ENCODE measurements at regions not wholly inside any gene's neighbourhood (a gene's known extent, or its start where the extent isn't known, plus 50 kb on each side); places are given as distances from the start of the nearest gene placed in this dataset.

- H3K9me3 ChIP-seq (ENCODE audit: control insufficient read depth in 2 of 2, insufficient read depth in 1 of 2, low read length in 1 of 2), result no peaks in the 10 kb centered on the region
- no peak overlapping the region for H3K27ac ChIP-seq (ENCODE audit: low read depth in 1 of 2, low read length in 1 of 2)
- no peaks in the 10 kb centered on the region for H3K27me3 ChIP-seq (ENCODE audit: control insufficient read depth in 2 of 2, insufficient read depth in 1 of 2, low read length in 1 of 2)
- H3K36me3 ChIP-seq (ENCODE audit: control insufficient read depth in 2 of 2, insufficient read depth in 2 of 2, low read length in 1 of 2), result no peaks in the 10 kb centered on the region
- no peak for DNase-seq (ENCODE audit: low read depth in 6 of 9, low spot score in 9 of 9)
- H3K4me3 ChIP-seq (ENCODE audit: low read length in 2 of 2), result no peak overlapping the region
- 88% methylated on average over 1 of the region's 1 CpG for WGBS
- H3K4me1 ChIP-seq (ENCODE audit: control insufficient read depth in 2 of 2, insufficient read depth in 2 of 2, low read length in 2 of 2), result no peaks in the 10 kb centered on the region
These were observed 105.6 kb upstream of the COG2 start for GRCh38 chr1:230536641-230537155.

- DNase-seq (ENCODE audit: low read depth in 6 of 9, low spot score in 9 of 9), result no peak
- Histone ChIP-seq H3K27me3 (ENCODE audit: control insufficient read depth in 2 of 2, insufficient read depth in 1 of 2, low read length in 1 of 2) (no peaks in the 10 kb centered on the region), H3K4me1 (ENCODE audit: control insufficient read depth in 2 of 2, insufficient read depth in 2 of 2, low read length in 2 of 2) (no peaks in the 10 kb centered on the region), H3K4me3 (ENCODE audit: low read length in 2 of 2) (no peak overlapping the region), H3K9me3 (ENCODE audit: control insufficient read depth in 2 of 2, insufficient read depth in 1 of 2, low read length in 1 of 2) (no peaks in the 10 kb centered on the region), H3K36me3 (ENCODE audit: control insufficient read depth in 2 of 2, insufficient read depth in 2 of 2, low read length in 1 of 2) (no peaks in the 10 kb centered on the region), H3K27ac (ENCODE audit: low read depth in 1 of 2, low read length in 1 of 2) (no peak overlapping the region)
- 85% methylated on average over 2 of the region's 2 CpGs for WGBS
These were observed 108.1 kb upstream of the COG2 start for GRCh38 chr1:230534224-230534623.

GRCh38 chr1:230531103-230531502 is 105.0 kb upstream of the PGBD5 start:
- Histone ChIP-seq H3K9me3 (ENCODE audit: control insufficient read depth in 2 of 2, insufficient read depth in 1 of 2, low read length in 1 of 2) (peaks cover 0 to 3% of the 10 kb centered on the region in 2 donors), H3K36me3 (ENCODE audit: control insufficient read depth in 2 of 2, insufficient read depth in 2 of 2, low read length in 1 of 2) (no peaks in the 10 kb centered on the region), H3K27ac (ENCODE audit: low read depth in 1 of 2, low read length in 1 of 2) (no peak overlapping the region), H3K4me1 (ENCODE audit: control insufficient read depth in 2 of 2, insufficient read depth in 2 of 2, low read length in 2 of 2) (no peaks in the 10 kb centered on the region), H3K27me3 (ENCODE audit: control insufficient read depth in 2 of 2, insufficient read depth in 1 of 2, low read length in 1 of 2) (no peaks in the 10 kb centered on the region), H3K4me3 (ENCODE audit: low read length in 2 of 2) (no peak overlapping the region)
- no peak for DNase-seq (ENCODE audit: low read depth in 6 of 9, low spot score in 9 of 9)

GRCh38 chr1:230519246-230519645 is 93.1 kb upstream of the PGBD5 start:
- no peak for DNase-seq (ENCODE audit: low read depth in 6 of 9, low spot score in 9 of 9)
- Histone ChIP-seq H3K4me3 (ENCODE audit: low read length in 2 of 2) (no peak overlapping the region), H3K36me3 (ENCODE audit: control insufficient read depth in 2 of 2, insufficient read depth in 2 of 2, low read length in 1 of 2) (no peaks in the 10 kb centered on the region), H3K27me3 (ENCODE audit: control insufficient read depth in 2 of 2, insufficient read depth in 1 of 2, low read length in 1 of 2) (no peaks in the 10 kb centered on the region), H3K9me3 (ENCODE audit: control insufficient read depth in 2 of 2, insufficient read depth in 1 of 2, low read length in 1 of 2) (no peaks in the 10 kb centered on the region), H3K27ac (ENCODE audit: low read depth in 1 of 2, low read length in 1 of 2) (no peak overlapping the region), H3K4me1 (ENCODE audit: control insufficient read depth in 2 of 2, insufficient read depth in 2 of 2, low read length in 2 of 2) (no peaks in the 10 kb centered on the region)
- 94% methylated on average over 2 of the region's 2 CpGs for WGBS

- 73% methylated on average over 5 of the region's 5 CpGs for WGBS
- Histone ChIP-seq H3K36me3 (ENCODE audit: control insufficient read depth in 2 of 2, insufficient read depth in 2 of 2, low read length in 1 of 2) (no peaks in the 10 kb centered on the region), H3K9me3 (ENCODE audit: control insufficient read depth in 2 of 2, insufficient read depth in 1 of 2, low read length in 1 of 2) (no peaks in the 10 kb centered on the region), H3K4me3 (ENCODE audit: low read length in 2 of 2) (no peak overlapping the region), H3K27ac (ENCODE audit: low read depth in 1 of 2, low read length in 1 of 2) (no peak overlapping the region), H3K4me1 (ENCODE audit: control insufficient read depth in 2 of 2, insufficient read depth in 2 of 2, low read length in 2 of 2) (no peaks in the 10 kb centered on the region), H3K27me3 (ENCODE audit: control insufficient read depth in 2 of 2, insufficient read depth in 1 of 2, low read length in 1 of 2) (no peaks in the 10 kb centered on the region)
- DNase-seq (ENCODE audit: low read depth in 6 of 9, low spot score in 9 of 9), result no peak
These were observed 92.4 kb upstream of the PGBD5 start for GRCh38 chr1:230518511-230518910.

- no peaks in the 10 kb centered on the region for H3K4me1 ChIP-seq (ENCODE audit: control insufficient read depth in 2 of 2, insufficient read depth in 2 of 2, low read length in 2 of 2)
- no peaks in the 10 kb centered on the region for H3K9me3 ChIP-seq (ENCODE audit: control insufficient read depth in 2 of 2, insufficient read depth in 1 of 2, low read length in 1 of 2)
- no peaks in the 10 kb centered on the region for H3K36me3 ChIP-seq (ENCODE audit: control insufficient read depth in 2 of 2, insufficient read depth in 2 of 2, low read length in 1 of 2)
- DNase-seq (ENCODE audit: low read depth in 6 of 9, low spot score in 9 of 9), result no peak
- no peaks in the 10 kb centered on the region for H3K27me3 ChIP-seq (ENCODE audit: control insufficient read depth in 2 of 2, insufficient read depth in 1 of 2, low read length in 1 of 2)
- no peak overlapping the region for H3K27ac ChIP-seq (ENCODE audit: low read depth in 1 of 2, low read length in 1 of 2)
- H3K4me3 ChIP-seq (ENCODE audit: low read length in 2 of 2), result no peak overlapping the region
- WGBS, result 94% methylated on average over 2 of the region's 2 CpGs
These were observed 91.7 kb upstream of the PGBD5 start for GRCh38 chr1:230517786-230518185.

- H3K4me3 ChIP-seq (ENCODE audit: low read length in 2 of 2), result no peak overlapping the region
- H3K9me3 ChIP-seq (ENCODE audit: control insufficient read depth in 2 of 2, insufficient read depth in 1 of 2, low read length in 1 of 2), result no peaks in the 10 kb centered on the region
- H3K4me1 ChIP-seq (ENCODE audit: control insufficient read depth in 2 of 2, insufficient read depth in 2 of 2, low read length in 2 of 2), result no peaks in the 10 kb centered on the region
- no peak for DNase-seq (ENCODE audit: low read depth in 6 of 9, low spot score in 9 of 9)
- no peaks in the 10 kb centered on the region for H3K36me3 ChIP-seq (ENCODE audit: control insufficient read depth in 2 of 2, insufficient read depth in 2 of 2, low read length in 1 of 2)
- H3K27ac ChIP-seq (ENCODE audit: low read depth in 1 of 2, low read length in 1 of 2), result no peak overlapping the region
- WGBS, result 96% methylated on average over 7 of the region's 7 CpGs
- no peaks in the 10 kb centered on the region for H3K27me3 ChIP-seq (ENCODE audit: control insufficient read depth in 2 of 2, insufficient read depth in 1 of 2, low read length in 1 of 2)
These were observed 91.2 kb upstream of the PGBD5 start for GRCh38 chr1:230517326-230517725.

GRCh38 chr1:230516889-230517288 is 90.8 kb upstream of the PGBD5 start:
- WGBS, result 94% methylated on average over 6 of the region's 6 CpGs
- Histone ChIP-seq H3K9me3 (ENCODE audit: control insufficient read depth in 2 of 2, insufficient read depth in 1 of 2, low read length in 1 of 2) (no peaks in the 10 kb centered on the region), H3K4me1 (ENCODE audit: control insufficient read depth in 2 of 2, insufficient read depth in 2 of 2, low read length in 2 of 2) (no peaks in the 10 kb centered on the region), H3K4me3 (ENCODE audit: low read length in 2 of 2) (no peak overlapping the region), H3K27ac (ENCODE audit: low read depth in 1 of 2, low read length in 1 of 2) (no peak overlapping the region), H3K27me3 (ENCODE audit: control insufficient read depth in 2 of 2, insufficient read depth in 1 of 2, low read length in 1 of 2) (no peaks in the 10 kb centered on the region), H3K36me3 (ENCODE audit: control insufficient read depth in 2 of 2, insufficient read depth in 2 of 2, low read length in 1 of 2) (no peaks in the 10 kb centered on the region)
- DNase-seq (ENCODE audit: low read depth in 6 of 9, low spot score in 9 of 9), result no peak

- Histone ChIP-seq H3K27me3 (ENCODE audit: control insufficient read depth in 2 of 2, insufficient read depth in 1 of 2, low read length in 1 of 2) (no peaks in the 10 kb centered on the region), H3K36me3 (ENCODE audit: control insufficient read depth in 2 of 2, insufficient read depth in 2 of 2, low read length in 1 of 2) (no peaks in the 10 kb centered on the region), H3K27ac (ENCODE audit: low read depth in 1 of 2, low read length in 1 of 2) (no peak overlapping the region), H3K9me3 (ENCODE audit: control insufficient read depth in 2 of 2, insufficient read depth in 1 of 2, low read length in 1 of 2) (no peaks in the 10 kb centered on the region), H3K4me3 (ENCODE audit: low read length in 2 of 2) (no peak overlapping the region), H3K4me1 (ENCODE audit: control insufficient read depth in 2 of 2, insufficient read depth in 2 of 2, low read length in 2 of 2) (no peaks in the 10 kb centered on the region)
- 73% methylated on average over 9 of the region's 9 CpGs for WGBS
- no peak for DNase-seq (ENCODE audit: low read depth in 6 of 9, low spot score in 9 of 9)
These were observed 89.5 kb upstream of the PGBD5 start for GRCh38 chr1:230515451-230516145.

All from thymus (tissue), 11 donors.